CD4-positive, alpha-beta T cell treated with Interleukin-15 for 4 hours (primary cell): ENCODE measurements at regions not wholly inside any gene's neighbourhood (a gene's known extent, or its start where the extent isn't known, plus 50 kb on each side); places are given as distances from the start of the nearest gene placed in this dataset.

ENCODE experiments used
- DNase-seq: peaks from one replicate; pipeline ENCODE4 v3.0.0-alpha.2; 2020; ENCODE audit warnings: low spot score

GRCh38 chr6:113375950-113376846 is 480.9 kb upstream of the MARCKS start:
- DNase-seq: no peak

GRCh38 chr6:113376847-113377165 is 480.3 kb upstream of the MARCKS start:
- no peak for DNase-seq

- no peak for DNase-seq
Measured at GRCh38 chr6:113377362-113377942, 479.7 kb upstream of the MARCKS start.

- no peak for DNase-seq
Measured at GRCh38 chr6:113380591-113380990, 476.6 kb upstream of the MARCKS start.

- no peak for DNase-seq
Measured at GRCh38 chr6:113381232-113381631, 475.9 kb upstream of the MARCKS start.

- DNase-seq: no peak
Measured at GRCh38 chr6:113381959-113382358, 475.2 kb upstream of the MARCKS start.

- DNase-seq: no peak
Measured at GRCh38 chr6:113383701-113384100, 473.4 kb upstream of the MARCKS start.

GRCh38 chr6:113385020-113385431 is 472.1 kb upstream of the MARCKS start:
- DNase-seq: no peak

GRCh38 chr6:113388996-113389395 is 468.1 kb upstream of the MARCKS start:
- no peak for DNase-seq

GRCh38 chr6:113392551-113393055 is 464.5 kb upstream of the MARCKS start:
- DNase-seq: no peak

- no peak for DNase-seq
Measured at GRCh38 chr6:113394216-113394615, 462.9 kb upstream of the MARCKS start.

GRCh38 chr6:113394729-113395128 is 462.4 kb upstream of the MARCKS start:
- no peak for DNase-seq

- DNase-seq: no peak
Measured at GRCh38 chr6:113396730-113397129, 460.4 kb upstream of the MARCKS start.

- no peak for DNase-seq
Measured at GRCh38 chr6:113397236-113397635, 459.9 kb upstream of the MARCKS start.

- DNase-seq: no peak
Measured at GRCh38 chr6:113401231-113401630, 455.9 kb upstream of the MARCKS start.

- DNase-seq: no peak
Measured at GRCh38 chr6:113402544-113402943, 454.6 kb upstream of the MARCKS start.

GRCh38 chr6:113403966-113404595 is 453.1 kb upstream of the MARCKS start:
- DNase-seq: no peak

GRCh38 chr6:113405326-113406047 is 451.7 kb upstream of the MARCKS start:
- no peak for DNase-seq

- no peak for DNase-seq
Measured at GRCh38 chr6:113406048-113406695, 451.0 kb upstream of the MARCKS start.

- no peak for DNase-seq
Measured at GRCh38 chr6:113411011-113411410, 446.1 kb upstream of the MARCKS start.

GRCh38 chr6:113412589-113413357 is 444.4 kb upstream of the MARCKS start:
- no peak for DNase-seq
